Left lung (tissue), 4 donors: ENCODE measurements at regions not wholly inside any gene's neighbourhood (a gene's known extent, or its start where the extent isn't known, plus 50 kb on each side); places are given as distances from the start of the nearest gene placed in this dataset.

Source experiments
- ATAC-seq: fragments of 200-7000 bp; cut with Tn5 transposase; one replicate; pipeline ENCODE4 v1.9.1; 2020; ENCODE audit warnings: moderate library complexity
- DNase-seq, 4 donors: peaks; one replicate each; pipeline ENCODE4 v3.0.0-alpha.2; 2013 to 2020
- H3K27ac ChIP-seq, 2 donors: fragments of 200-600 bp; sonication (generic) in 1 of 2; one replicate each; pipeline versions ENCODE4 v1.5.0 to v1.8.0; 2020 to 2021
- H3K27me3 ChIP-seq, 2 donors: fragments of 200-600 bp; sonication (generic) in 1 of 2; one replicate each; pipeline versions ENCODE4 v1.5.0 to v1.8.0; 2020 to 2021
- H3K36me3 ChIP-seq, 2 donors: fragments of 200-600 bp; sonication (generic) in 1 of 2; one replicate each; pipeline versions ENCODE4 v1.5.0 to v1.8.0; 2020 to 2021
- H3K4me1 ChIP-seq, 2 donors: fragments of 200-600 bp; one replicate each; pipeline ENCODE4 v1.8.0; 2021
- H3K4me3 ChIP-seq, 2 donors: fragments of 200-600 bp; sonication (generic) in 1 of 2; one replicate each; pipeline versions ENCODE4 v1.5.0 to v1.8.0; 2020 to 2021; ENCODE audit warnings: mild to moderate bottlenecking in 1 of 2
- H3K9me3 ChIP-seq, 2 donors: fragments of 200-600 bp; sonication (generic) in 1 of 2; one replicate each; pipeline versions ENCODE4 v1.5.0 to v1.8.0; 2020 to 2021
- intact Hi-C, 2 donors: fragments of 100-400 bp; cut with DNase I; formaldehyde crosslinking; loops; one replicate each; pipeline versions ENCODE4 v1.11.2 to v1.14.2; 2022
- TF ChIP-seq, protein P1 (sequence below), 2 donors: fragments of 200-600 bp; sonication (generic) in 1 of 2; IDR thresholded peaks; one replicate each; pipeline versions ENCODE4 v1.5.0 to v1.8.0; 2021; ENCODE audit warnings: antibody characterized with exemption in 2 of 2
- donor health status: DM: no; HTN: yes; CAD: no.
- donor health status: DM: no; HTN: no; CAD: no.

DNA sequence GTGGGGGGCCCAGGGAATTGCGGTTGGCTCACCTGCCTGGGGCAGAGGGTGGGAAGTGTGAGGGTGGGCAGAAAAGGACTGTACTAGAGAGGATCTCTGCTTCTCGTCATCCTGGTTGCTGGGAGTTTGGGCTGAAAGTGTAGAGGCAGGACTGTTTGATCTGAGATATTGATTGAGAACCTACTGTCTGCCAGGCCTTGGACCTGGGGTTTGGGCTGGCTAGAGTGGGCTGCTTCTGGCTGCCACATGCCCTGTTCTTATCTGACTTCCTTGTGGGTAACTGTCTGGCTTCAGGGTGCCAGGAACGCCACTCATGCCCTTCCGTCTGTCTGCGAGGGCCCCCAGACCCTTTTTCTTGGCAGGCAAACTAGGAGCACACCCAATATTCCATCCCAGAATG, 200.9 kb downstream of the FOXD2 start:
- no peaks in the 10 kb centered on the region for H3K4me1 ChIP-seq
- TF ChIP-seq, protein P1, sequence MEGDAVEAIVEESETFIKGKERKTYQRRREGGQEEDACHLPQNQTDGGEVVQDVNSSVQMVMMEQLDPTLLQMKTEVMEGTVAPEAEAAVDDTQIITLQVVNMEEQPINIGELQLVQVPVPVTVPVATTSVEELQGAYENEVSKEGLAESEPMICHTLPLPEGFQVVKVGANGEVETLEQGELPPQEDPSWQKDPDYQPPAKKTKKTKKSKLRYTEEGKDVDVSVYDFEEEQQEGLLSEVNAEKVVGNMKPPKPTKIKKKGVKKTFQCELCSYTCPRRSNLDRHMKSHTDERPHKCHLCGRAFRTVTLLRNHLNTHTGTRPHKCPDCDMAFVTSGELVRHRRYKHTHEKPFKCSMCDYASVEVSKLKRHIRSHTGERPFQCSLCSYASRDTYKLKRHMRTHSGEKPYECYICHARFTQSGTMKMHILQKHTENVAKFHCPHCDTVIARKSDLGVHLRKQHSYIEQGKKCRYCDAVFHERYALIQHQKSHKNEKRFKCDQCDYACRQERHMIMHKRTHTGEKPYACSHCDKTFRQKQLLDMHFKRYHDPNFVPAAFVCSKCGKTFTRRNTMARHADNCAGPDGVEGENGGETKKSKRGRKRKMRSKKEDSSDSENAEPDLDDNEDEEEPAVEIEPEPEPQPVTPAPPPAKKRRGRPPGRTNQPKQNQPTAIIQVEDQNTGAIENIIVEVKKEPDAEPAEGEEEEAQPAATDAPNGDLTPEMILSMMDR (IDR thresholded peaks at IDR 0.05) = no peak
- DNase-seq = no peak

DNA sequence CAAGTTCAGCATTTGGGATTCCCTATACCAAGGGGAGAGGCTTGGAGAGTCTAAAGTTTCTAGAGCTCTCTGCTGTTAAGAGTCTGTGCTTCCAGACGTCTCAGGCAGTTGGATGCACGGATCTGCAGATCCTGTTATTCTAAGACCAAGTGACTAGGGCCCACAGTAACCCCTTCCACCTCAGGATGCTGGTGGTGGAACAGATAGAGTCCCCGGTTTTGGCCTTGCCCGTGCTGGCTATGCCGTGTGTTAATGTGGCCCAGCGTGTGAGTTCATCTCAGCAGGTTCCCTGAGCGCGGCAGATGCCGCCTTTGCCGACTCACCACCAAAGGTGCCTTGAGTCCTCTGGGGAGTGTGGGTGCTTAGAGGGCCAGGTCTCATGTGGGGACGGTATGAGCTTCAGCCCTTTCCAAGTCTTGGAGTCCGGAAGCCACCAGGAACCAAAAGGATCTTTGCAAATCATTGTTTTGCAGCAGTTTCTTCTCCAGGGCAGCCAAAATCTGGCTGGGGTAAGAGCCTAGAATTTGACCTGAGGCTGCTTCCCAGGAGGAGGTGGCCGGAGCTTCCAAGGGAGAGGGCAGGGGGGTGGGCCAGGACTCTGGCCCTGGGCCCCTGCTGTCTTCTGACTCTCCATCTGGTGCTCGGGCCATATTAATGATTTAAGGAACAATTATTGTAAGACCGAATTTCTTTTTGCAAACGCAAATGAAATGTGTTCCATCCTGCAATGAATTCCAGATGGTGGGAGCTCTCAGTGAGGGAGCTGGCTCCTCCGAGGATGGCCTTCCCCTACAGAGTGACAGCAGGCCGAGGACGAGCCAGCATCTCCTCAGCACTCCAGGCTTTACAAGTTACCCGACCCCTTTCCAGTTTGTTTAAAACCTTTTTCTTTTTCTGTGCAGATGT, 205.7 kb downstream of the FOXD2 start:
- peak in 1 of 4 donors; percentile 27 for DNase-seq
- H3K27ac ChIP-seq = no peak overlapping the region

More for the DNA sequence above, 200.9 kb downstream of the FOXD2 start:
- no peaks in the 10 kb centered on the region for H3K9me3 ChIP-seq
- intact Hi-C loops = no loop called here
- H3K27ac ChIP-seq = no peak overlapping the region
- H3K27me3 ChIP-seq = no peaks in the 10 kb centered on the region
- no peak overlapping the region for H3K4me3 ChIP-seq
- no peak for ATAC-seq
- no peaks in the 10 kb centered on the region for H3K36me3 ChIP-seq

DNA sequence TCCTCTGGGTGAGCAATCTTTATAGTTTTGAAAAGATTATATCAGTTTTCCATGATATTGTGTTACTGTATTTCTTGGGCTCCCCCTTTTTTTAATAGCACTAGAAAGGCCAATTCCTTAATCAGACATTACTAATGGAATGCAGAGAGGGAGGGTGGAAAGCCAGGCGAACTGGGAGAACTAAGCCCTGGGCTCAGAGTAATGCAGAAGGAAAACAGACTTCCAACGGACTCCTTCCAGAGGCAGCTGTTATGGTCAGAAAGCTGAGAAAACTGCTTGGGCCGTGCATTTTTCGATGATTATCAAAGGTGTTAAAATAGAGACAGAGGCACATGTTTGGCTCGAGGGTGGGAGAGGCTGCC, 206.3 kb downstream of the FOXD2 start:
- Histone ChIP-seq H3K27ac (no peak overlapping the region), H3K36me3 (no peaks in the 10 kb centered on the region), H3K4me1 (no peaks in the 10 kb centered on the region), H3K27me3 (no peaks in the 10 kb centered on the region), H3K4me3 (no peak overlapping the region), H3K9me3 (no peaks in the 10 kb centered on the region)
- ATAC-seq = peak; percentile 27
- DNase-seq = no peak
- intact Hi-C loops = no loop called here
- TF ChIP-seq, protein P1 (IDR thresholded peaks at IDR 0.05) = no peak

More for the DNA sequence above, 205.7 kb downstream of the FOXD2 start:
- H3K4me3 ChIP-seq = no peak overlapping the region
- no peaks in the 10 kb centered on the region for H3K36me3 ChIP-seq
- no peaks in the 10 kb centered on the region for H3K9me3 ChIP-seq
- intact Hi-C loops = no loop called here
- no peaks in the 10 kb centered on the region for H3K4me1 ChIP-seq
- TF ChIP-seq, protein P1 (IDR thresholded peaks at IDR 0.05) = no peak
- ATAC-seq = no peak
- H3K27me3 ChIP-seq = no peaks in the 10 kb centered on the region

DNA sequence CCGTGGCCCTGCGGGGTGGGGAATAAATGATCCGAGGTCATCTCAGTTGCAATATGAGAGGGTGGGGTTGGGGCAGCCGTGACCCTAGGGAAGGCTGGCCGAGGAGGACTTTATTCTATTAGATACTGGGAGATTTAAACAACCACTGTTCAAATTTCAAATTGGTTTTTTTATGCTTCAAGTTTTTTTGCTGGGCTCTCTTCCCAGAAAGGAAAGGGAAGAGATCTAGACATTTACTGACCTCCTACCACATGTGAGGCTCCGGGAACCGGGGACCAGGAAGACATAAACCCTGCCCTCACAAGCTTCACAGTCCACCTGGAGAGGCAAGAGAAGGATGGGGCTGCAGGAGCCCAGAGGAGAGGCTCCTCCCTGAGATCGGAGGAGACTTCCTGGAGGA, 207.3 kb downstream of the FOXD2 start:
- intact Hi-C loops = no loop called here
- H3K4me1 ChIP-seq = no peaks in the 10 kb centered on the region
- no peak for DNase-seq
- no peaks in the 10 kb centered on the region for H3K27me3 ChIP-seq
- H3K4me3 ChIP-seq = no peak overlapping the region
- no peaks in the 10 kb centered on the region for H3K36me3 ChIP-seq
- ATAC-seq = no peak
- no peaks in the 10 kb centered on the region for H3K9me3 ChIP-seq
- TF ChIP-seq, protein P1 (IDR thresholded peaks at IDR 0.05) = no peak
- no peak overlapping the region for H3K27ac ChIP-seq

DNA sequence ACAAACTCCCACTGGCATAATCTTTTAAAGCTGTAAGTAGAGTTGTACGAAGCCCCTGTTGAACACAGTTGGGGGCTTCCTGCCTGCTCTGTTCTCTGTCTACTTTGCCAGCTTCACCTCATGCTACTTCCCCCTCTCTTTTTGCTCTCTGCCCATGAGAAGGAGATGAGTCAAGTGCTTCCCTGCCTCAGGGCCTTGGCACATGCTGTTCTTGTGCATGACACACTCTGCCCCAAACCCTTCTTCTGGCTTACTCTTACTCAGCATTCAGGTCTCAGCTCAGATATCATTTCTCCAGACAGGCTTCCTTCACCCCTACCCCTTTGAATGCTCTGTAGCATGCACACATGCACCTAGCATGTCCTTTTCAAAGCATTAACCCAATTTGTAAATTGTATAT, 208.8 kb downstream of the FOXD2 start:
- ATAC-seq (no peak), DNase-seq (no peak)
- Histone ChIP-seq H3K9me3 (no peaks in the 10 kb centered on the region), H3K27me3 (no peaks in the 10 kb centered on the region), H3K4me3 (no peak overlapping the region), H3K4me1 (no peaks in the 10 kb centered on the region), H3K27ac (no peak overlapping the region), H3K36me3 (no peaks in the 10 kb centered on the region)
- intact Hi-C loops = no loop called here
- TF ChIP-seq, protein P1 (IDR thresholded peaks at IDR 0.05) = no peak
